ENCODE measurements at regions not wholly inside any gene's neighbourhood (a gene's known extent, or its start where the extent isn't known, plus 50 kb on each side); places are given as distances from the start of the nearest gene placed in this dataset.
"Not testable (repeated sequence)": the region's sequence is repeated elsewhere in the genome, so short reads cannot be mapped to it uniquely, and the experiment has no call there.

GRCh38 chr9:19660019-19660418, 128.8 kb downstream of the SLC24A2 start:
- in situ Hi-C loops (cut with HindIII; ENCODE audit: low sequenced_read_pairs) = no loop called here

DNA sequence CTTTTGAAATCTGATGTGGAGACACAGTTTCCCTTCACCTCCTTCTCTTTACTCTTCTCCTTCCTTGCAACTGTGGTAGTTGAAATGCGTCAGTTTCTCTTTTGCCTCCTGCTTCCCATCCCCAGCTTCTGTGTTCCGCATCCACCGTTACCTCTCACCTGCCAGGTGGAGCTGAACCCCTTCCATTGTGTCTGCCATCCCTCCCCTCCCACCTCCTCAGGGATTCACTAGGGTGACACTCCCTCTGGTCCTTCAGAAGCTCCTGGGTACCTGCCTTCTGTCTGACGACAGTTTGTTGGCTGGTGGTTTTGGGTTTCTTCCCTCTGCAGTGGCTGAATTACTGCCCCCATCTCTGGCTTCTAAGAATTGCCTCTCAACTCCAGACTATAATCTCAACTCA, 132.1 kb downstream of the SLC24A2 start:
- in situ Hi-C loops (cut with HindIII; ENCODE audit: low sequenced_read_pairs) = no loop called here

DNA sequence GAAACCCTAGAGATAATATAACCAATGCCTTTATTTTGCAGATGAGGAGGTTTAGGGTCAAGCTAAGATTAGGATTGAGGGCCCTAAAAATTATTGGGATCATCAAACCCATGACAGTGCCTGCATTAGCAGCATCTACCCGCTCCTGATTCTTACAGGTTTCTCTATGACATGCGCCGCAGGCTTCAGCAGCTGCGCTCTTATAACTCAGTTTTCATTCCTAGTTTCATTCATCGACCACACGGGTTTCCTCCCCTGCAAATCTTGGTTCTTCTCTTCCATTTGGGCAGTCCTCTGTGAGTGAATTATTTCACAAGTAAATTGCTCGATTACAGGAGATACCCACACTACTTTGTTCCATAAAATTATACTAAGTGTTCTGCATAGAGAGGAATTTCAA, 137.2 kb downstream of the SLC24A2 start:
- in situ Hi-C loops (cut with HindIII; ENCODE audit: low sequenced_read_pairs) = loop anchor here (5.0 kb wide), 1 partner anchor 141 kb away; no protein-coding TSS in a partner anchor

DNA sequence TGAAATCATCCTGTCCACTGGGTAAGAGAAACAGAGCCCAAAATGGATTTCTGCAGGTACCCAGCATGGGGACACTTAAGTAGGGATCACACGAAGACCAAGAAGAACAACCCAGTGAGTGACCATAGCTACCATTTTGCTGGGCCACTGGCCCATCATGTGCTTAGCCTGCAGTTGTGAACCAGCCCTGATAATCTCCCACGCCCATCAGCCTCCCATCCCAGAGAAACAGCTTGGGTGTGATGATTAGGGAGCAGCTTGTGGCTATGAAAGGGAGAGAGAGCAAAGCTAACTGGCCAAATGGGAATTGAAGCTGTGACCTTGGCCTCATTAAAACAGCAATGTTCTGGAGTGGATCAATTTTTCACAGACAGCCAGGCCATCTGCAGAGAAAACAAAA, 138.5 kb downstream of the SLC24A2 start:
- in situ Hi-C loops (cut with HindIII; ENCODE audit: low sequenced_read_pairs) = loop anchor here (5.0 kb wide), 1 partner anchor 142 kb away; no protein-coding TSS in a partner anchor

DNA sequence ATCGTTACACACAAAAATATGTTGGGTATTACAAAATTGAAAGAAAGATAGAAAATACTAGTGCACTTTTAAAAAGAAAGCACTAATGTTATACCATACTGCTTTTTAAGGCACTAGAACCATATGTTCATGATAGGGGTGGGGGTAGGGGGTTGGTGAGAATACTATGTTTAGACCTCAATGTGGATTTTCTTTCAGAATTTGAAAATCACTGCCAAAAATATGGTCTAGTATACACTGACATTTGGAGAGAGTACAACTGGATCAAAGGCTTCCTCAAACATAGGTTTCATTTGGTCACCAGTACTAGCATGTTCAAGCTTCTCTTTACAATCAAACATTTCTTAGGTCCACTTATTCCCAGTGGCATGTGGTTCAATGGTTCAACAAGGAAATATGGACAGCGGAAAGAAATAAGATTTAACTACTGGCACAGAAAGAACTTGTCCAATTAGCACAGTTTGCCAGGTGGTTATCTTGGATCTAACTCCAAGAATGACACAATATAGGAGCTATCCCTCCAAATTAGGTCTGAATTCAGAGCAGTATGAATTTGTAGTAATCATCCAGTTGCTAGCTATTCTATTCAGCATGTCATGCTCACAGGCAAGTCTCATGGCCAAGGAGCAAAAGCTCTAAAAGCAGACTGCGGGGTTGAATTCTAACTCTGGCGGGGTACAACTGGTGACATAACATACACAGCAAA, 139.3 kb downstream of the SLC24A2 start:
- in situ Hi-C loops (cut with HindIII; ENCODE audit: low sequenced_read_pairs) = loop anchor here (5.0 kb wide), 1 partner anchor 143 kb away; no protein-coding TSS in a partner anchor

DNA sequence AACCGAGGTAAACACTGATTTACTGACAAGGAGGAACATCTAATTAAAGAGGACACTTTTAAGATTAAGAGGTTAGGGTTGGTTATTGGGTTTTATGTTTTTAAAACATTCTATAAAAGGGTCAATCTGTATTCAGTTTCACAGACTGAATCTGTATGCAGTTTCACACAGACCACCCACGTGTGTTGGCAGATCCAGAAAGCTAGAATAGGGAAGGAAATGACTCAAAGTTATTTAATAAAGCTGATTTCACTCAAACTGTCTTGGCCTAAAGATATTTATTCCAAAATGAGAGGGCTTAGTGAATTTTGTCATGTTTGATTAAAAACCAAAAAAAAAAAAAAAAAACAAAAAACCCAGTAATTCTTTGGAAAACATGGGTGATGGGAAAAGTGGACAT, 140.2 kb downstream of the SLC24A2 start:
- in situ Hi-C loops (cut with HindIII; ENCODE audit: low sequenced_read_pairs) = no loop called here

DNA sequence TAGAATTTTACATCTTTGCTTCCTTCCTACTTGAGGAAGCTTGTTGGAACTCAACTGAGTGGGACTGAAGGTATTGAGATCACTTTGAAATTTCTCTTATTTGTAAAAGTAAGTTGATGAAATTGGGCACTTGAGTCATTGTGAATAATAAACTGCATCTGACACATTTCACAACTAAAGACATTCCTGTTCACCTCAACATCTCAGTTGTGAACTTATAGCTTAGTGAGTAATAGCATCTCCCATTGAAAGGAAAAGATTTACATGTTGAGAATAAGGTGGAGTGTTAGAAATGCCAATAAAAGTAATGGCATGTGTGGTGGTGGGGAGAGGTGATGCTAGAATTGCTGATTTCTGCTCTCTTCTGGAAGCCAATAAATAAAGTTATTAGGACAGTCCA, 145.0 kb downstream of the SLC24A2 start:
- in situ Hi-C loops (cut with HindIII; ENCODE audit: low sequenced_read_pairs) = no loop called here

DNA sequence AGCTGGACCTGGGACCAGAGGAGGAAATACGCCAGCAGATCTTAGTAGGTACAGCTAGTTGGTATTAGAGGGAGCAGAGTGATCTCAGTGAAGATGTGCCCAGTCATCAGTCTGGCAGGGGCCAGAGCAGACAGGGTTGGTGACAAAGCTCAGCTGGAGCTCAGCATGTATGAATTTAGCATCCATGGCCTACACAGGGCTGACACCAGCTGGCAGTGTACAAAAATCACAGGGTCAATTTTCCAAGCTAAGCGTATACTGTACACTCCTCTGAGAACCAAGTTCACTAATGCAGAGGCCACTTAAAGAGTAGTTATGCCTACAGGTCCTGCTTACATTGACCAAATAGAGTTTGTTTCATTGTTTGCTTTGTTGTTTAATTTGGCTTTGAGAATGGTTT, 146.6 kb downstream of the SLC24A2 start:
- in situ Hi-C loops (cut with HindIII; ENCODE audit: low sequenced_read_pairs) = no loop called here

- in situ Hi-C loops (cut with HindIII; ENCODE audit: low sequenced_read_pairs) = no loop called here
Measured at GRCh38 chr9:19641046-19641445, 147.8 kb downstream of the SLC24A2 start.

GRCh38 chr9:19640014-19640413, 148.8 kb downstream of the SLC24A2 start:
- in situ Hi-C loops (cut with HindIII; ENCODE audit: low sequenced_read_pairs) = no loop called here

GRCh38 chr9:19637084-19637483, 151.8 kb downstream of the SLC24A2 start:
- in situ Hi-C loops (cut with HindIII; ENCODE audit: low sequenced_read_pairs) = no loop called here

- in situ Hi-C loops (cut with HindIII; ENCODE audit: low sequenced_read_pairs) = no loop called here
Measured at GRCh38 chr9:19634881-19635280, 154.0 kb downstream of the SLC24A2 start.

GRCh38 chr9:19631181-19631580, 157.7 kb downstream of the SLC24A2 start:
- in situ Hi-C loops (cut with HindIII; ENCODE audit: low sequenced_read_pairs) = no loop called here

DNA sequence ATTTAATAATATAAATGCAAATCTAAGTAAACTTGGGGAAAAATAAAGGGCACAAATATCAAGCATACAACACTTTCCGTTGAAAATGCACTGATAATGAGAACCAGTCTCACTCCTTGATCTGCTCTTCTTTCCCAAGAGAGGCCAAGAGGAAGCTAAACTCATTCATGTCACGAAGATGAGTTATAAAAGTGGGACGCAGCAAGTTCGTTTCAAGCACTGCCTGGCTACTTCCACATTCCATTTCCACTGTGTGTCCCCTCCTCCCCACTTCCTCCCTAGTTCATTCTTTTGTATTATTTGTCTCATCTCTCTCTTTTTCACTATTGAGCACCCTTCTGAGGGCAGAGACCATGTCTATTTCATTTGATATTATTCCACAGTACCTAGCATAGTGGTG, 158.1 kb downstream of the SLC24A2 start:
- in situ Hi-C loops (cut with HindIII; ENCODE audit: low sequenced_read_pairs) = no loop called here

- in situ Hi-C loops (cut with HindIII; ENCODE audit: low sequenced_read_pairs) = no loop called here
Measured at GRCh38 chr9:19629488-19629887, 159.3 kb downstream of the SLC24A2 start.

DNA sequence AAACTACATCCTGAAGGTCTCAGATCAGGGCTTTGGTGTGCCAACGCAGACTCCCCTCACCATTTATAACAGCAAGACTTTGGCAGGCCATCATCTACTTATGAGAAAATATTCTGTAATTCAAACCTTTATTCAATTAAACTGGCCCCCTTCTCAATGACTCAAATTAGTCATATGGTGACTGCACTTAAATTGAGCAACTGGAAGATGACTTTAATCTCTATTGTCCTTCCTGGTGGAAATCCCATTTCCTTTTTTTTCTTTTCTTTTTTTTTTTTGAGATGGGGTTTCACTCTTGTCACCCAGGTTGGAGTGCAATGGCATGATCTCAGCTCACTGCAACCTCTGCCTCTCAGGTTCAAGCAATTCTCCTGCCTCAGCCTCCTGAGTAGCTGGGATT, 163.4 kb downstream of the SLC24A2 start:
- in situ Hi-C loops (cut with HindIII; ENCODE audit: low sequenced_read_pairs) = not testable (repeated sequence)

GRCh38 chr9:19624519-19624918, 164.3 kb downstream of the SLC24A2 start:
- in situ Hi-C loops (cut with HindIII; ENCODE audit: low sequenced_read_pairs) = no loop called here

- in situ Hi-C loops (cut with HindIII; ENCODE audit: low sequenced_read_pairs) = no loop called here
Measured at GRCh38 chr9:19623941-19624340, 164.9 kb downstream of the SLC24A2 start.

DNA sequence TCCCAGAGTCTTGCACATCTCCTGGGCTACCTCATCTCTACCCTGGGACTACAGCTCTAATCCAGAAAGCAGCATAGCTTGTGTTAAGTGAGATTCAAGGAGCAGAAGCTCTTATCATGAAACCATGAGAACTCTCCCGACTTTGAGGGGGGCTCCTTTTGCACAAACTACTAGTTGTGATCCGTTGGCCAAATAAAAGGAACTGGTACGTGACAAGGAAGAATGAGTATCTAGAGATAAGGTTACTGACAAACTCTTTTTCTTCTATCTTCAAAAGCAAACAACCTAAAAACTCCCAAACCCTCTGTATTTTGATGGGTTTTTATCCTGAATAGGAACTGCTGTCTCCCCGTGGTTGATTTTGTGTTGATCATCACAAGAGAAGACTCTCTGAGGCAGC, 168.5 kb downstream of the SLC24A2 start:
- in situ Hi-C loops (cut with HindIII; ENCODE audit: low sequenced_read_pairs) = no loop called here

- in situ Hi-C loops (cut with HindIII; ENCODE audit: low sequenced_read_pairs) = no loop called here
Measured at GRCh38 chr9:19619221-19619620, 169.6 kb downstream of the SLC24A2 start.

DNA sequence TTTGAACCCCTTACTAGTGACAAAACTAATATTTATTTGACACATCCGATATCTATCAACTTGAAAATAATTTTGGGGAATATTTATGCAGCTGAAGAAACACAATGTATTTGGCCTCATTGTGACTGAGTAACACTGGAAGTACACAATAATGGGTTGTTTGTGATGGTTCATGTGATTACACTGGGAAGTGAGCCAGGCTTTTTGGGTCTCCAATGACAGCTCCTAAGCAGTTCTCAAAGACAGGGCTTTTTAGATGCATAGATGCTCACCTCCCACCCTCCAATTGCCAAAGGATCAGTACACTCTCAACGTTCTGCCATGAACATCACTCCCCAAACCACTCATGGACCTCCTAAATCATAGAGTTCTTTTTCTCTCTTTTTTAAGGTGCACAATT, 170.0 kb downstream of the SLC24A2 start:
- in situ Hi-C loops (cut with HindIII; ENCODE audit: low sequenced_read_pairs) = no loop called here

DNA sequence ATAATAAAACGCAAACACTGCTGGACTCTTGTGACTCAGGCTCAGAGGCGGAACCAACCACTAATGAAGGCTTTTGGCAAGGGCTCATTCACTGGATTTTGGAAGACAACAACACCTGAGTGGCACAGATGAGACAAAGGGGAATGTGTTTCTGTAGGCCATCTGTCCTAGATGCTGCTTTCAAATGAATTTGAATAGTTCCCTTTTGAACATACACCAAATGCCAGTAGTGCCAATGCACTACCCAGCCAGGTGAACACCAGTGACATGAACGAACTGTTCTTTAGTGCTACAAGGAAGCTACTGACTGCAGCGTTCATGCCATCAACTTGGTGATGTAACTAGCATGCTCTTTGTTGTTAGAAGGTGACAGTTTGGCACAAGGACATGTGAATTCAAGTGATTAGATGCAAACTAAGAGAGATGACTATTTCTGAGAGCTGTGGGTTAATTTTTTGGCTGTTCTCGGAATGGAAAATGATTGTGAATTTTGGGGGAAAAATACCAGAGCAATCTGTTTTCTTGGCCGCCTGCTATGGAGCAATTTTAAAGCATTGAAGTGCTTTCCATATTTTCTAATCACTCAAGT, 173.7 kb downstream of the SLC24A2 start:
- in situ Hi-C loops (cut with HindIII; ENCODE audit: low sequenced_read_pairs) = no loop called here

DNA sequence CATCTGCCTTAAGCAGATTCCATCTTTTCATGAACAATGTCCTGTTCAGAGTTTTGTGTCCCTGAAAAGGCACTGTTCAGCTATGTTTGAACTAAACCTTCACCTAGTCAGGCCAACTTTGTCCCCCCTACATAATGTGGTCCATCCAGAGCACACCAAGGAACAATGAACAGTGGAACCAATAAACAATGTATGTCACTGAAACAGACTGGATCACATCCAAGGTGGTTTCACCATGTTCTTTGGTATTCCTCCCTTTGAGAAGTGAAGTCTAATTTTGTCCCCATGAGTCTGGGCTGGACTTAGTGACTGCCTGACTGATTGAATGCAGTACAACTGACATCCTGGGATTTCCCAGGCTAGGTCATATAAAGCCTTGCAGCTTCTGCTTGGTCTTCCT, 174.5 kb downstream of the SLC24A2 start:
- in situ Hi-C loops (cut with HindIII; ENCODE audit: low sequenced_read_pairs) = no loop called here

Data from endothelial cell of hepatic sinusoid (primary cell).